HG03103 (cell line): ENCODE measurements at regions not wholly inside any gene's neighbourhood (a gene's known extent, or its start where the extent isn't known, plus 50 kb on each side); places are given as distances from the start of the nearest gene placed in this dataset.

Source experiments
- ATAC-seq: cut with Tn5 transposase; IDR thresholded peaks from one replicate; pipeline ENCODE4 v1.9.1; 2021; ENCODE audit warnings: low read depth; ENCODE audit not compliant: unreplicated experiment

DNA sequence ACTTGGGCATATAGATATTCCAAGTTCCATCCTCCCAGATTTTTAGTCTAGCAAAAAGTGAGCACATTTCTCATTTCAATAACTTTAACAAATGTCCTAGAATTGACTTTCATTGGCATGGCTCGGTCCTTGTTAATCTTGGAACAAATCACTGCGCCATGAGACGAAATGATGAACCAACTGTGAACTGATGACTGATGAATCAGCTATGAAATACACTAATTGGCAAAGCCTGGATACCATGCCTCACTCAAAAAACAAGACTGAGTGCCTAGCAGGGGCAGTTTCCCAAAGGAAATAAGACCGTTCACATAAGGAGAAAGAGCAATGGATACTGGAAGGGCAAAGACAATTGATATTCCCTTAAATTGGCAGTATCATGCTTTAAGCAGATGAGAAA lies 248.6 kb upstream of the VEGFC start:
- ATAC-seq, result no peak

DNA sequence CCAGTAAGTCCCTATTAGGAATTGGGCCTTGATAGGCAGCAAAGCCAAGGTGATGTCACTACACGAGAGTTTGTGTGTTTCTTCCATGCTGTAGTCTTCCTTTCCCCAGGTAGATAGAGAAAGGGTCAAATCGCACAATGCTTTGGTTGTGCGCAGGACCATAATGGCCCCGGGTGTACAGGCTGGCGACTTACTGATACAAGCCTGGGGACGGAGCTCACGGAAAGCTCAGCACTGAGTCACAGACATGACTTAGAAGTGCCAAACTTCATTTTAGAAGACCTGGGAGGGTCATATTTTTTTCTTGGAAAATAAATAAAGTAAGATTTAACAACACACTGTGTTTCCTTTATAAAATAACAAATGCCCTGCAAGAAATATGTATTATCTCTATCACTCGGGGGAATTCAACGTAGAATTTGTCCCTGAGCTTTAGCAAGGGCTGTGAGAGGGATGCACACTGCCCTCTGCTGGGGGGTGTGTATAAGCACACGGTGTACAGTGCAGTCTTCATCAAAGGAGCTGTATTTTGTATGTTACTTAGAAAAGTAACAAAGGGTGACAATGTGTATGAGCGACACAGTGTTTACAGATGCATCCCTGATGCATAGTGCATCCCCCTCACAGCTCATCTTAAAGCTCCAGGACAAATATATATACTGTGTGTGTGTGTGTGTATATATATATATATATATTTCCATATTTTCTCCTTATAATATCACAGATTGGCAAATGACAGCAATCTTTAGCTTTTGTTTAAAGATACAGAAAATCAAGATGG lies 254.5 kb upstream of the VEGFC start:
- peak; percentile 79 for ATAC-seq

DNA sequence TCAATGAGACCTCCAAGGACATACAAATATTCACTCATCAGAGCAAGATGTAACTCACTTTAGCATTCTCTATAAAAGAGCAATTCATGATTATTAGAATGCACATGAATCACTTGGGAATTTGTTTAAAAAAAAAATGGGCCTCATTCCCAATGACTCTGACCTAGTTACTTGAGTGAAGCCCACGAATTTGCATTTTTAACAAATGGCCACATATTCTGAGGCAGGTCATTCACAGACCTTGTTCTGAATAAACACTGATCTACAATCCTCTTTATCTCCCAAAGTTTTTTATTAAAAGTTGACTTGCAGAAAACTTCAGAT lies 255.1 kb upstream of the VEGFC start:
- no peak for ATAC-seq

DNA sequence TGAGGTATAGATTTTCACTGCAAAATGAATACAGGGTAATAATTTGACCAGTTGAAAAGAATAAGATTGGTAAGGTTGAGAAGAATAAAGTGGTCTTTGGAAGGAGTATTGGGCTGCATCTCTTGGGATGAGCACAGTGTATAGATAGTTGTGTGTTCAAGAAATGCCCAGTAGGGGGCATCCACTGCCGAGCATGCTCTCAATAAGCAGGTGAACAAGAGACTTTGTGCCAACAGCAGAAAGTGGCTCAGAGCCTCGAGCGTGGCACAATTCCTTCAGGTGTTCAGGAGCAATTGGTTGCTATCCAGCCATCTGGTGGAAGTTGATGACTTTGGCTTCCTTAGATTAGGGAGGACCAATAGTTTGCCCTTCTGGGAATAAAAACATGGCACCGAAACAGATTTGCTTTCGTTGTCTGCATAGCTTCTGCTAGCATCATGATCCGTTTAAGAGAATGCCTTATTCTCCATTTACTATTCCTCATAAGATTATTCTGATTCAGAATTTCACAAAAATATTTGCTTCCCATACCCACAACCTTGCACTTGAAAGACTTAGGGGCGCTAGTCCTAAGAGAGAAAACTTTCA lies 258.1 kb upstream of the NEIL3 start:
- ATAC-seq, result peak; percentile 85

DNA sequence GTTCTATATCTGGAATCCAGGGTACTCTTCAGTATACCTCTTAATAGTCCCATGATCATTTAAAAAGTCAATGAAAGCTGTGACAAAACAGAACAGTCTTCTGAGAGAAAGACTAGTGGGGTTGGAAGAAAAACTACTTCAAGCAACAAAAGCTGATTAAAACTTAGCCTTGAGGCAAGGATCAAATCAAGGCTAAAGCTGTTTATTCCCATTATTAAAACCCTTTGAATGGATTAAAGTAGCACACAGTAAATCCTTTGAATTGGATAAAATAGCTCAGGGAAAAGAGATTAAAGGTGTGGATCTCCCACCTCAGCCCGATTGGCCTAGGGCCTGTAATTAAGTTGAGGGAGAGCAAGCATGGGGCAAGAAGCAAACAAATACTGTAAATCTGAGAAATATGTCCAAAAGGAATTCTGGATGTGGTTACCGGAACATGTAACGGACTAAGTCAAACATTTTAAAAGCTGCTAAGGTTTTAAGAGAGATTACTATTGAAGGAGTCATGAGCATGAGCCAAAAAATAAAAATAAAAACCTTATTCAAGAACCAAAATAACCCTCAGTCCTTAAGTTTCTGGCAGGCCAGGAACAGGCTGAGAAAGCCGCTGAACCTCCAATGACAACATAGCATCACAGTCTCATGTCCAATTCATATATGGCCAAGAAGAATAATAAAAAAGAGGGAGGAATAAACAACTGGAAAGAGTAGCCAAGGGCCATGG lies 257.3 kb upstream of the NEIL3 start:
- no peak for ATAC-seq

DNA sequence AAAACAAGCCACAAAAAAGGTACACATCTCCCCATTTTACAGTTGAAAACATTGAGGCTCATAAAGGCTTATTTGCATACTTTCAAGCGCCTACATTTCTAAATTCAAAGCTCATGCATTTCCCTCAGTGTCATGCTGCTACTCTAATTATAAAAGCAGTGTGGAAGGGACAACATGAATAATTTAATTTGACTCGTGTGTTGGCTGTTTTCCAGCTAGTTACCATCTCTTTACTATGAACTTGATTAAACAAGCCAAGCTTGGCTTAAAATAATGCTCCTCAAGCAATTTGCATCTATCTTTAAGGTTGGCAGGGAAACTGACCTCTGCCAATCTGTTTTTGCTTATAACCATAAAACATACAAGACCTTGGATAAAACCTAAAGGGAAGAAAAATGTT lies 252.5 kb upstream of the NEIL3 start:
- no peak for ATAC-seq

DNA sequence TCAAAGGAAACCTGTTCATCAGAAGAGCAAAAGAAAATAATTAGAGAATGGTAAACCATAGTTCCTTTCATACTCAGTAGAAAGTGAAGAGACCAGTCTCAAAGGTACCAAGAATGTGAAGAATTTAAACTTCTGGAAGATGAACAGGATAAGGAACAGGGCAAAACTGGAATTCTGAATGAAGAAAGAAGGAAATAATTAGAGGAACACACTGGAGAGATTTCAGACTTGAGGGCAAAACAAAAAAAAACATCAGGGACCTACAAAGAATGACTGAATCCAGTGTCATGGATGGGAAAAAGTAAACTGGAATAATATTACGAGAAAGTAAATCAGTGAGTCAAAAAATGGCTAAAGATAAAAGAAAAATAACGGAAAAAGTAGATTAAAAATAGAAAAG lies 245.6 kb upstream of the NEIL3 start:
- ATAC-seq, result no peak

DNA sequence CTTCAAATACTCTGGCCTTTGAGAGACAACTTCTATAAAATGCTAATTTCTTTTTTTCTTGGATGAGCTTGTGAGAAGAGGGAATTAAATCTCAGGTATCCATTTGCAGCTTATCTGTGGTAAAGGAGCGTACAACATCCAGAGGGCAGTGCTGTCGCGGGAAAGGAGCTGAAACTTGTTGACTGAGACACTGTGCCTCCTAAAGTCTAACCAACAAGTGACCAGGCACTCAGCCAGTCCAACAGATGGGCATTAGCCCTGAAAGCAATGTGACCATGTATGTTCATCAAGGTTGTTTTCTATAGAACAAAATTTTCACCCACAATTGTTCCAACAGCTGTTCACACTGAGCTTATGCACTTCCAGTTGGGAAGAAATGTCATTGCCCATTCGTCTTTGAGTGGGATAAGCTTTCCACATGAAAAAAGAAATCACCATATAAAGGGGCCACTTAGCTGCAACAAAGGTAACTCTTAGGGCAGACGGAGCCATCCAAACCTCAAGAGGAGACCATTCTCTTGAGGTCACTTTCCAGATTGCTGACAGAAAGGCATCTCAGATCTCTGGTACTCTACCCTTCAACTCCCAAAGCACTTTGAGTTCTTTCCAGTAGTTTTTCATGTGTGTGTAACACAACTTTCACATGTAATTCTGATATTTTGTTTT lies 244.8 kb upstream of the NEIL3 start:
- no peak for ATAC-seq

DNA sequence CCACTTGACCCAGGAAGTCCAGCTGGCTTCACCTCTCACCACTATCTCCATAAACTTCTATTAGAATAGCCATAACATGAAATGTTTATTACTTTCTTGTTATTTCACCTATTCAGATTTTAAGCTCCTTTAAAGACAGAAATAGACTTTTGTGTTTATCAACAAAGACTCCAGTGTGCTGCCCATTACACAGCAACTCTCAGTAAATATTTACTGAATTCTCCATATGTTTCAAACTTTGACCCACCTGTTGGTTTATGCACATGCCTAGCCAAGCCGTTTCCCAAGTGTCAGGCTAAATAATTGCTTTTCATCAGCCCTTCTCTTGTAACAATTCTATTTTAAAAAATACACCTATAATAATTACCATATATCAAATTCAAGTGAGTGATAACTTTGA lies 242.9 kb upstream of the NEIL3 start:
- ATAC-seq, result no peak

DNA sequence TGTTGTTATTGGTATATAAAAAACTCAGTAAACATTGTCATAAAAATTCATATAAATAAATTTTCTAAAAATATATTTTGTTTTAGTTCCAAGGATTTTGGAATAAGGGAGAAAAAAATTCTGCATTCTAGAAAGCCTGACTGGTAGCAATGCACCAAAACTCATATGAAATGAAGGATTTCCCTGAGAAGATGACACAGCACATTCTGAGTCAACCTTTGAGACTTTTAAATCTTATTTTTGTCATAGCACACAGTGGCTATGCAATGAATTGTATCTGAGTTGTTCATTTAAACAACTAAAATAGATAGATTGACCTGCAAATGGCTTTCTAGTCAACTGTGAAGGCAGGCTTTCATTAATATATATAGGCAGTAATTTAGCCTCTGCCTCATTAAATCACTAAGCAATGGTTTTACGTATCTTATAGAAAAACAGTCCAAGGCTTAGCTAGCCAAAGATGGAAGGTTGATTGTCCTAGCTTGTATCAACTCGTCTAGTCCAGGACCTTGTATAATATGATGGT lies 239.1 kb upstream of the NEIL3 start:
- ATAC-seq, result no peak

DNA sequence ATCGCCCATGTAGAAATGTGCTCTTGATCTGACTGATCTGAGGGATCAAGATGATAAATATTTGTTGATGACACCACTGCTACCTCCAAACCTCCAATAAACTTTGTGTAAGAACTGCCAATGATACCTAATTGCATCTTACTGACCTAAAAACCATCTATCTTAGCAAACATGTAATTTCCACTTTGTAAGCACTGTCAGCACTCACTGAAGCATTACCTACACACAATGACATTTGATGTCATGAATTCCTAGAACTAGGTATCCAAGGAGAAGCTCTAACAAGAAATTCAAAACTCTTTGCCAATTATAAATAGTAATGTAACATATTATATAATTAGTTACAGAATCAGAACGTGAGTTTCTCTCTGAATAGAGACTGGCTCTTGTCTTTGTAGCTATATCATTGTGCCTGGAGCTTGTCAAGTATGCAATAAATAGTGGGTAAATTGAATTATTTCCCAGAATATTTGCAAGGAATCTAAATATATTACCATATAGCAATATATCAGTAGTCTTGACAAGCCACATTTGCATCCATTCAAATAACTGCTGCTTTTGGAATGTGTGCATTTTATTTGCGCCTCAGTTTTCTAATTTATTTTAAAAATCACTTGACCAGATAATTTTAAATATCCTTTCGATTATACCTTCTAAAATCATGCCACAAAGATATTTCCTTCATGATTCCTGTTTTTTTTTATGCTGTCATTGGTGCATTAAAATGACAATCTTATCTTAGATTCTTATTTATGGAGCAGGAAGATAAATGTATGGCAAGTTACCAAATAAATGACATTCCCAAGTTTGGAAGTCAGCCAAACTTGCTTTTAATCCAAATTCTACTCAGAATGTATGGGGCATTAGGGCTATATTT lies 232.3 kb upstream of the NEIL3 start:
- no peak for ATAC-seq

DNA sequence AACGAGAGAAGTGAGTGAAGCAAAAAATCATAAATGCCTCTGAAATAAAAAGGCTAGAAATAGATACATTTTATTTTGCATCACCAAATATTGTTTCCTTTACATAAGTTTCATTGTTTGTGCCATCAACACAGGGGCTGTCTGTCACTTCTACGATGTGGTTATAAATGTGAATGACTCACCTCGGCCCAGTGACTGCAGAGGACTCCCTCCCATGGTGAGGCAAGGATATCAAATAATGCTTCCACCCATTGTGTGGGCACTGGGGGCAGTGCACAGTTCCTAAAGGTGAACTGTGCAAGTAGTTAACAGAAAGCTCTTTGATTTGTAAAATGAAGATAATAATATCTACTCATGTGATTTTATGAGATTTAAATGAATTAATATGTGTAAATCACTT lies 230.3 kb upstream of the NEIL3 start:
- no peak for ATAC-seq

DNA sequence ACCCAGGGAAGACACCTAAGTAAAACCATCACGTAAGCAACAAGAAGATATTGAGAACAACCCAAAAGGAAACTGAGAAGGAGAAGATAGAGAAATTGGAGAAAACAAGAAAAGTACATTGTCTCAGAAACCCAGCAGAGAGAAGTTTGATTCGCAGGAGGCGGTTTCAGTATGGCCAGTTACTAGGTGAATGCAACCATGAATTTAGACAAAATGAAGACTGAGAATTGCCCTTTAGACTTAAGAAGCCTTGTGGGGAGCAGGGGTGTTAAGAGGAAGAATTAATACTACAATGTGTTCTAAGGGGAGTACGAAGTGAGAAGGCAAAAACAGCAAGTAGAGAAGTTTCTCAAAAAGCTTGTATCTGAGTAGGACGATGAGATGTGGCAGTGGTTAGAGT lies 229.3 kb upstream of the NEIL3 start:
- ATAC-seq, result no peak

DNA sequence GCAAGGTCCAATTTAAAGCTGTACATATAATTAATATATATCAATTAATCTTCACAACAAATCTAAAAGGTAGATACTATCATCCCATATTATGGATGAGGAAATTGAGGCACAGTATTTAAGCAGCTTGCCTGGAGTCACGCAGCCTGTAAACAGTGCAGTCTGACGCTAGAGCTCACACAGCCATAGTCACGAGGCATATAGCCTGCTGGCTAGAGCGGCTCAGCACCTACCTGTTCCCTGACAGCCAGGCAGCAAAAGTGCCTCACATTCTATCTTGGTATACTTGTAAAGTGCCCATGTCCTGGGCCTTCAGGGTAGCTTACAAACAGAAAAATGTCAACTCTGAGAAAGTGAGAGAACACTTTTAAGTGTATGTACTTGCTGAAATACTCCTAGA lies 222.6 kb upstream of the NEIL3 start:
- no peak for ATAC-seq

DNA sequence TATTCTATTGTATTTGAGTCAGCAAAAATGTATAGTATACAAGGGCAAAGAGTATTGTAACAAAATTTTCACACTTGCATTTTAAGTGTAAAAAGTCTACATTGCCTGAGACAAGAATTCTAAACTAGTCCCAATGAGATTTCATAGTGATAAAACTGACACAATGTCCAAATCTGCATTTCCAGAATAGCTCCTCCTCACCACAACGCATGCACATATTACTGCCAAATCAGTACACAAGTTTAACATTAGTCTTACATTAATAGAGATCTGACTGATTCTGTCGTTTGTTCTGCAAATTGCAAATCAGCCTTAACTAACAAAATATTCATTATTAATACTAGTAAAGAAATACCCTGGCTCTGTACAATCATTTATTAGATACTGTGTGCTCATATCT lies 222.2 kb upstream of the NEIL3 start:
- no peak for ATAC-seq

DNA sequence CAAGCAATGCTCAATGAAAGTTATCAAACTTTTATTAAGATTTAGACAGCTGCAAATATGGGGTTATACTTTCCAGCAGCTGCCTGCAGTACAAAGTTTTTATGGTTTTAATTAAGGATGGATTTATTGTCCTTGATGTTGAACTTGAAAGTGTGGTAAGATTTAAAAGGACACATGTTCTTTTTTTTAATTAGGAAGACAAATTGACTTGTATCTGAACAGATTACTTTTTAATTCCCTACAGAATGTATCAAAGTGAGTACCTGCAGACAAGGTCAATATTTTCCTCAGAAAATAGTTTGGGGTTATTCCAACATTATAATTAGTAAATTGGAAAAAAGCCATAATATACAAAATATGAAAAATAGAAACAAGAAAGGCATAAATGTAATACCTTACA lies 218.2 kb upstream of the NEIL3 start:
- ATAC-seq, result no peak

DNA sequence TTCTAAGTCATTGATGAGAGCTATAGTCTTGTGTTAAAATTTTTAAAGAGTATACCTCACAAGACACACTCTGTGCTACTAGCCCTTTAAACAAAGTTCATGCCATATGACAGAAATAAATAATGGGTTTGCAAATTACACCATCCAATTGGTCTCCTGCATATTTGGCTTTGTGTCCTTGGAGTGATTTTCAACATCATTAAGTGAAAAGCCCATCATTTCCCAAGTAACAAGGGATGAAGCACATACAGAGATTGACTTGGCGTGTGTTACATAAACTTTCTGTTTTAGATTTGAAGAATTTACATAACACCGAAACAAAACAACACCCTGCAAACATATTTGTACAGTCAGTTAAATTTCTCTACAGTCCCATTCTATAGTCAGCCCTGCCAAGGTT lies 216.9 kb upstream of the NEIL3 start:
- no peak for ATAC-seq

DNA sequence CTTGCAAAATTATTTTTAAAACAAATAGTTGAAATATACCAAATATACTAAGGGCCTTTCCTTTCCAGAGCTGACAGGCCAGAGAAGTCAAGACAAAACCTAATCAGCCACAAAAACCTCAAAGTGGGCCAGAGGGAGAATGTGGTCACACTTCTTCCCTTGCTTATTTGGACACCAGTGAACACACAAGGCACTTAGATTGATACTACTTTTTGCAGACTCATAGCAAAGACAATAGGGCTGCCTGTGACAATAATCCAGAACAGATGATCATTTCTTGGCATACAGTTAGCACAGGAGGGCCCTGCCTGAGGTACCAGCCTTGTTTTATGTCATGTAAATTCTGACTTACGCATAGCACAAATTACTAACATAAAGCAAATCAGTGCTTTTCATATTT lies 215.7 kb upstream of the NEIL3 start:
- ATAC-seq, result no peak

DNA sequence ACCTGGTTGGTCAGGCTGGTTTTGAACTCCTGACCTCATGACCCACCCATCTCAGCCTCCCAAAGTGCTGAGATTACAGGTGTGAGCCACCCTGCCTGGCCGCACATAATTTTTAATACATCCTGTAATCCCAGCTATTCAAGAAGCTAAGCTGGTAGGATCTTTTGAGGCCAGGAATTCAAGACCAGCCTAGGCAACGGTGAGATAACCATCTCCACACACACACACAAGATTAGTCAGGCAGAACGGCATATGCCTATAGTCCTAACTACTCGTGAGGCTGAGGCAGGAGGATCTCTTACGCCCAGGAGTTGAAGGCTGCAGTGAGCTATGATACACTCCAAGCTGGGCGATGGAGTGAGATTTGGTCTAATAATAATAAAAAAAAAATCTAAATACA lies 212.4 kb upstream of the NEIL3 start:
- ATAC-seq, result no peak

DNA sequence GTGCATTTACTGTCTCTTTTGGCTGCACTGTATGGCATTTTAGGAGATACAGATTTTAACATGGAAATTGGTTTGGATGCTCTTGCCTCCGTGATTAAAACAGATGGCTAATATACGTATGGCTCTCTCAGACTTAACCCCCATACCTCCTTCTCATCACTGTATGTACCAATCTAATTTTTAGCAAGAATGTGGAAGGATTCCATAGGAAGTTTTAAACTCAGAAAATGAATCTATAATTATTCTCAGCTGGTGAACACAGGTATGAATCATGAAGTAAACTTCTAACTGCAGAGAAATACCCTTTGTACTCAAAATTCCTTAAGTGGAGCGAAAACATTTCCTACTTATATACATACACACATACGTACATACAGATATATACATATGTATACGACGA lies 210.5 kb upstream of the NEIL3 start:
- ATAC-seq, result no peak
